ENCODE measurements at regions not wholly inside any gene's neighbourhood (a gene's known extent, or its start where the extent isn't known, plus 50 kb on each side); places are given as distances from the start of the nearest gene placed in this dataset.

GRCh38 chr18:43531438-43531837, 254.1 kb upstream of the SYT4 start:
- no peak for TF ChIP-seq CTCF (conservative IDR thresholded peaks at IDR 0.05; ENCODE audit: low read depth, low read length)
- no peak for TF ChIP-seq EZH2 (IDR thresholded peaks at IDR 0.05; ENCODE audit: borderline replicate concordance, low read depth, low read length, poor library complexity, severe bottlenecking)

All from A673 (cell line).